HG03060 (cell line): ENCODE measurements at regions not wholly inside any gene's neighbourhood (a gene's known extent, or its start where the extent isn't known, plus 50 kb on each side); places are given as distances from the start of the nearest gene placed in this dataset.

Experiments used
- ATAC-seq: cut with Tn5 transposase; IDR thresholded peaks from one replicate; pipeline ENCODE4 v1.9.1; 2021; ENCODE audit warnings: low read depth, moderate number of reproducible peaks; ENCODE audit not compliant: unreplicated experiment

- ATAC-seq = no peak
Observed at GRCh38 chr6:15063253-15063853, 182.5 kb upstream of the JARID2 start.

GRCh38 chr6:15065261-15065989 is 180.4 kb upstream of the JARID2 start:
- ATAC-seq = no peak

- ATAC-seq = no peak
Observed at GRCh38 chr6:15066089-15066758, 179.6 kb upstream of the JARID2 start.

- ATAC-seq = no peak
Observed at GRCh38 chr6:15073344-15073789, 172.5 kb upstream of the JARID2 start.

GRCh38 chr6:15073883-15074465 is 171.9 kb upstream of the JARID2 start:
- no peak for ATAC-seq

GRCh38 chr6:15074806-15075205 is 171.1 kb upstream of the JARID2 start:
- no peak for ATAC-seq

GRCh38 chr6:15076565-15076964 is 169.3 kb upstream of the JARID2 start:
- ATAC-seq = no peak

GRCh38 chr6:15077006-15077405 is 168.9 kb upstream of the JARID2 start:
- ATAC-seq = no peak

- no peak for ATAC-seq
Observed at GRCh38 chr6:15077961-15078360, 167.9 kb upstream of the JARID2 start.

- no peak for ATAC-seq
Observed at GRCh38 chr6:15079288-15079817, 166.5 kb upstream of the JARID2 start.

- ATAC-seq = no peak
Observed at GRCh38 chr6:15080895-15081294, 165.0 kb upstream of the JARID2 start.

- ATAC-seq = no peak
Observed at GRCh38 chr6:15081447-15081846, 164.4 kb upstream of the JARID2 start.

GRCh38 chr6:15082708-15083107 is 163.2 kb upstream of the JARID2 start:
- ATAC-seq = no peak

GRCh38 chr6:15086348-15087158 is 159.3 kb upstream of the JARID2 start:
- ATAC-seq = no peak

GRCh38 chr6:15087186-15087589 is 158.7 kb upstream of the JARID2 start:
- ATAC-seq = no peak

GRCh38 chr6:15088904-15089568 is 156.8 kb upstream of the JARID2 start:
- ATAC-seq = no peak

GRCh38 chr6:15089569-15090144 is 156.2 kb upstream of the JARID2 start:
- ATAC-seq = no peak

GRCh38 chr6:15090145-15090579 is 155.7 kb upstream of the JARID2 start:
- no peak for ATAC-seq

GRCh38 chr6:15090745-15091384 is 155.0 kb upstream of the JARID2 start:
- ATAC-seq = no peak
